ENCODE measurements at regions not wholly inside any gene's neighbourhood (a gene's known extent, or its start where the extent isn't known, plus 50 kb on each side); places are given as distances from the start of the nearest gene placed in this dataset.
A peak's percentile ranks its signal among the peaks of the same experiment; 100 is the strongest.

DNA sequence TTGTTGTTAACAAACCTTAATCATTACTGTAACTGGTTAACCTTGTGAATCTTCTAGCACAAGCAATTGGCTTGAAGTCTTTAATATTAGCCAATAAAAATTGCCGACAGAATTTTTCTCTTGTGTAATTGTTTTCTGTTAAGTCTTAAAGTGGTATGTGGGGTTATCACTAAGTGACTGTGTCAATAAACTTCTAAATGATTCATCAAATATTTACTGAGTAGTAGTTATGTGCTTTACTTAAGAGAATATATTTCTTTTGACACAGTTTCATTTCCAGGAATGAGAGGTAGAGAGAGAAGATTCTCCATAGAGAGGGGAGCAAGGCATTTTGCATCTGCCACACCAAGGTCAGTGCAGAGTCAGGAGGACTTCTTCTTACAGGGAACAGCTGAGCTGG is 2361.6 kb upstream of the AGA start:
- DNase-seq (ENCODE audit: low spot score): no peak

DNA sequence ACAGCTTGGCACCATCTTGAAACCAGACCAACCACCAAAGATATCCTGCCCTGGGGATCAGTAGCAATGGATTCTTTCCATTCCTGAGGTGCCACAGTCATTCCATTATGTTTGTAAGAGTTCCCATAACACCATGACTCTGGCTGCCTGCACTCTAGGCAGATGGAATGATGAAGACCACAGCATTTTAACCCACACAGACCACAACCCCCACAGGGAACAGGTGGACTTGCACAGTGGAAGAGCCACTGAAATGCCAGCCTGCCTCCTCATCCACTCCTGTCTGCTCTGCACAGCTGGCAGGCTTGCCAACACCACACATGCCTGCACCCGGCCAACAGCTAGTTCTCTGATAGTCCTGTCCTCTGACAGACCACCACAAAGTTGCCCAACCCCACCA is 2362.2 kb upstream of the AGA start:
- no peak for DNase-seq (ENCODE audit: low spot score)

DNA sequence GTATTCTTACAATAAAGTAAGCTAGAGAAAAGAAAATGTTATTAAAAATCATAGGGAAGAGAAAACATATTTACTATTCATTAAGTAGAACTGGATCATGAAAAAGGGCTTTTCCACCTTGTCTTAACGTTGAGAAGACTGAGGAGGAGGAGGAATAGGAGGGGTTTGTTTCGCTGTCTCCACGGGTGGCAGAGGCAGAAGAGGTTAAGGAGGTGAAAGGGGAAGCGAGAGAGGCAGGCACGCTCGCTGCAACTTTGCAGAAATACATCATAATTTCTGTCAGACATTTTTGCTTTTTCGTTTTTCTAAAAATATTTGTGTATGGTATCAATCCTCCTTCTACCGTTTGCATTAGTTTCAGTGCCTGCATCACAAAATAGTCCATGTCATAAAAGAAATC is 2375.1 kb upstream of the AGA start:
- DNase-seq (ENCODE audit: low spot score): no peak

DNA sequence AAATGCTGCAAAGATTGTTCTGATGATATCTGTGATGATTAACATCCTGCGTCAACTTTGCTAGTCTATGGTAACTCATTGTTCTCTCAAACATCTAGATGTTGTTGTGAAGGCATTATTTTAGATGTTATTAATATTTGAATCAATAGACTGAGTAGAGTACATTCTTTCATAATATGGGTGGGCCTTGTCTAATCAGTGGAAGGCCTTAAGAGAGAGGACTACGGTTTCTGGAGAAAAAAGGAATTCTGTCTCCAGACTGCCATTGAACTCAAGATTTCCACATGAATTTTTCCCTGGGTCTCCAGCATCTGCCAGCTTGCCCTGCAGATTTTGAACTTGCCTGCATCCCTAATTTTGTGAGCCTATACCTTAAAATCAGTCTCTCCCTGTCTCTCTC is 2381.1 kb upstream of the AGA start:
- DNase-seq (ENCODE audit: low spot score): no peak

DNA sequence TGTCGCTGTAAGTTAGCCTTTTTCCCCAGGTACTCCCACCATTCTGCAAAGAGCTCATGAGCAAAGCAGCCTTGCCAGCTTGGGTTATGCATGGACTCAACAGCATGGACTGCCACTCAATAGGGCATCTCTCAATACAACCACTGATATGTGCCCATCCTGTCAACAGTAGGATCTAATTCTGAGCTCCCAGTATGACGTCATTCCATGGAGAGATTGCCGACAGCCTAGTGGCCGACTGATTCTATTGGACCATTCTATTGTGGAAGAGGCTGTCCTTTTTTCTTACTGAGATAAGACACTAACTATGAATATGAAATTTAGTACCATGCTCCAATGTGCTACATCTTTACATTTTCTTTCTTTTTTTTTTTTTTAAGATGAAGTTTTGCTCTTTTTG is 2389.0 kb upstream of the AGA start:
- no peak for DNase-seq (ENCODE audit: low spot score)

DNA sequence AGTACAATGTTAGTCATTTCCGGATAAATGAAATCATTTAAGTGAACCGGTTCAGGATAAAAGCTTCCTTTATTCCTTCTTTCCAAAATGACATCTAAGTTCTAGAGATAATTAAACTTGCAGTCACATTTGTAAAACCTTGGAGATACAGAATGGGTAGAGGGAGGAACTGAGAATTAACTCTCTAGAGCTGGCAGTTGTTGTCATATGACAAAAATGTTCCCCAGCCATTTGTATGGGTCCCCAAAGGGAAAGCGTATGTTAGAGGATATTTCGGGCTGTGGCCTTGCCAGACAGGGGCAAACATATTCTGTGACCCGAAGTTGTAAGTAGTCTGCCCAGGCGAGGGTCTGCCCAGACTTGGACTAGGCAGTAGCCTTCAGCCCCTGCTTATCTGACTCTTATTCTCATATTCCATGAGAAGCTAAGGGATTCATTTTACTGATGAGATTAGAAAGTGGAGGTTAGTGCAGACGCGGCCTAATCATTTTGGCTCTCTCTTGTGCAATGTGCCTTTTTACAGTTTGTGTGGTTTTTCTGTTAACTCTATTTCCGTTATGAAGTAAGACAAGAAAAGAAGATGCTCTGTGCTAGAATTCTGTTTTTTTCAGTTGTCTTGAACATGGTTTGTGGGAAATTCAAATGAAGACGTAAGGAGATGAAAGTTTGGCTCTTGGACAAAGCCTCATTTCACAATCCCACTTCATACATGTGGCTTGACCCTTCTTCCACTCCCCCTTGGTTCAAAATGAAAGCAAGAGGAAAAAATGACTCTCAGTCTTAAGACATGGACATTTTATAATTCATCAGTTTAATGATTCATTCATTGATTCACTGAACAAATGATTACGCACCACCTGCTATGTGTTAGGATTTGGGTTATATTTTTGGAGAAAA is 2394.2 kb upstream of the AGA start:
- no peak for DNase-seq (ENCODE audit: low spot score)

DNA sequence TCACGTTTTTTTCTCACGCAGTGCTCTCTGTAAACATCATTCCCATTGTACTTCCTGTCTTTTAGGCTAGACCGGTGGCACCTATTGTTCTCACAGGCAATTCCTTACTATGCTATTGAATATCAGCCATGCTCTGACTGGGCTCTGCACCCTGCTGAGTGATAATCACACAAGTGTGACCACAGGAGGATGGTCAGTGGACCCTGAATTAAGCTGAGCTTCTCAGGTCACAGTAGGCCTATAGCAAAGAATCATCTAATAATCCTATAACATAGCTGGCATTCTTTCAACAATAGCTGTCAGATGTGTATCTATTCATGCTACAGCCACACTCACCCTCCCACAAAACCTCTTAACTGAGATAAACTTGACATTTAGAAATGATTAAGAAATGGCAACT is 2399.8 kb upstream of the TENM3 start:
- DNase-seq (ENCODE audit: low spot score): no peak

DNA sequence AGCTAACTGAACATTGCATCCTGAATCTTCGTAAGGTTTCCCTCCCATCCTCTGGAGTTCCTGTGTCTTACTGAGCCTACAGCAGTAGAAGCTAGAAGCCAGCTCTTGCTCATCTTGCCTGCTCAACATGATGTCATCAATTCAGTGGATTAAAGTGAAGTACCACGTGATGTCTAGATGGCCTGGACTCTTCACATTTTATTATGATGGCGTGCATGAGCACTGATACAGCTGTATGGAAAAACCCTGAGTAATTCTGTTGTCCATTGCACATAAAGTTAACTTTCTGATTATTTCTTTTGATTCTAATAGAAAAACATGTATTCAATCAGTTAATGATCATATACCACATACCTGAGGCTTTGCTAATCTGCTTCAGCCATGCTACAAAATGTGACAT is 2387.7 kb upstream of the TENM3 start:
- no peak for DNase-seq (ENCODE audit: low spot score)

DNA sequence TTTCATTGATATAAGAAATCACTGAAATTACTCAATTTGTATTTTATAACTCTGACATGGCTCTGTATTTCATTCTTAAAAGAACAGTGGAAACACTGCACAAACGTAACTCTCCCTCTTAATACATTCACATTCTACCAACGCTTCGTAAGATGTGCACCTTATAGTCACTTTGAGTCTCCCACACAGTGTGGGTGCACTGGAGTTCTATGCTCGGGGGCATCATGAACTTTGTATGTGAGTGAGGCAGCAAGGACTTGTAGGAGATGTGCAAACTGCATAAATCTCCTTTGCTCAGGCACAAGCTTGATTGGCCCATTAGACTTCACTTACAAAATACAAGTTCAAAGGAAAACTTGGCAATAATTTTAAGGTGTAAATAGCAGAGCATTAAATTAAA is 2385.0 kb upstream of the TENM3 start:
- no peak for DNase-seq (ENCODE audit: low spot score)

DNA sequence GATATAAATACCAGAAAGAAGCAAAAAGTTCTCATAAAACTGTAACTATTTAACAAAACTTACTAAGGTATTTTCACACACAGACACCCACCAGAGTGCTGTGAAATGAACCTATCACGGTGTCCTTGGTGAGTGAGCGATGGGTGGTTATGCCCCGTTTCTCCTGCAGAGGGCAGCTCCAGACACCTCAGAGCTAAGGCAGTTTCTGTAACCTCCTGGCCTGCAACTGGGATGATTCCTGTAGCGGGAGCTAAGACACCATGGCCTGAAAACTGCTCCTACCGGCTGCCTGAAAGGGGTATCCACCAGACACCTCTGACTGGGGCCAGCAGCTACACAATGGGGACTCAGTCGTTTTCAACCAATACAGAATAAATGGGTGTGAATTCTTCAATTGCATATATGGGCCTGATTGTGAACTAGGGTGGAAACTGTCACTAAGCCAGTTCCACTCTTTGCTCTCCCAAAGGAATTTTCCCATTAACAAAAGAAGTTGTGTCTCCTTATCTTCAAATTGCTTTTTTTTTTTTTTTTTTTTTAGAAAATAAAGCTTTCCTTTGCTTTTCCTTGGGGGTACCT is 2375.8 kb upstream of the TENM3 start:
- DNase-seq (ENCODE audit: low spot score): peak; percentile 16

DNA sequence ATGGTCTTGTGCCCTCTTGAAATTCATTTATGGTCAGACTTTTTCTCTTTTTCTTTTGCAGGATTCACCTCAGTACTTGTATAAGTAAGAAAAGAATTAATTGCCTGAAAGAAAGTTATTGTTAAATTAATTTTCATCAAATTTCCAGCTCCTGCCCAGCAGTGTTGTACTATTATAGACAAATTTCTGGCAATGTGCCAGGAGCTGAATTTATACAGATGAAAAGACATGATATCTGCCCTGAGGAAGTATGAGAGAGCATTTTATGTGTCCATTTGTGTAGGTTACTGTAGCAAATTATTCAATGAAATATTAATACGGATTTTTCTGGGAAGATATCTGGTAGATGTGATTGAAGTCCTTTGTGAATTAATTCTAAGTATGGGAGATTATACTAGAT is 2371.5 kb upstream of the TENM3 start:
- DNase-seq (ENCODE audit: low spot score): no peak

DNA sequence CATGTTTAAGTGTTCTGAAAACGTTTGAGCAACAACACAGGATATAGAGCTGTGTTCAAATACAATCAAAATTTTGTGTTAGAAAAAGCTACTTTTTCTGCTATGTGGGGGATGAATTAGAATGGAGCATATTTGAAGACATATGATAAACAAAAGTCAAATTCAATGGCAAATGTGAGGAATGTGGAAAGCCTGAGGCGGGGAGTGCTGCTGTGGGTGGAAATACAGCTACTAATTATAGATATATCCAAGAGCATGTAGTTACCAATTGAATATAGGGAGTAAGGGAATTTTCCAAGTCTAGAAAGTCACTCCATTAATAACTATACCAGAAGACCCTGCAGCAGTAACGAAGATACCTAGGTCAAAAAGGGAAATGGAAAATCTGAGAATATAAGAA is 2370.4 kb upstream of the TENM3 start:
- DNase-seq (ENCODE audit: low spot score): no peak

DNA sequence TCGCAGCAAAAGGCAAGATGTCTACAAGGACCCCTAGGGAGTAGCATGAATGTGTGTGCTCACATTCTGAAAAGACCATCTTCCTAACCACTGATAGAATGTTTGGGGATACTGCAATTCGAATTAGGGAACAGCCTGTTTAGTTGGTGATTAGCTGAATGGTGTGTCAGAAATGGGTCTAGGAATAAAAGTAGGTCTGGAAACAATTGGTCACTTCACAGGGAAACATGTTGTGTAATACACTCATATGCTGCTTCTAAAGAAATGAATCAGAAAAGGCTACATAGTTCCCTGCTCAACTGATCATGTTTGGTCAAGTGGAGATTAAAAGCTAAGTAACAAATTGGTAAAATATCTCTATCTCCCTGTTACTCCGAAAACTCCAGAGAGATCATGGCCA is 2362.4 kb upstream of the TENM3 start:
- no peak for DNase-seq (ENCODE audit: low spot score)

DNA sequence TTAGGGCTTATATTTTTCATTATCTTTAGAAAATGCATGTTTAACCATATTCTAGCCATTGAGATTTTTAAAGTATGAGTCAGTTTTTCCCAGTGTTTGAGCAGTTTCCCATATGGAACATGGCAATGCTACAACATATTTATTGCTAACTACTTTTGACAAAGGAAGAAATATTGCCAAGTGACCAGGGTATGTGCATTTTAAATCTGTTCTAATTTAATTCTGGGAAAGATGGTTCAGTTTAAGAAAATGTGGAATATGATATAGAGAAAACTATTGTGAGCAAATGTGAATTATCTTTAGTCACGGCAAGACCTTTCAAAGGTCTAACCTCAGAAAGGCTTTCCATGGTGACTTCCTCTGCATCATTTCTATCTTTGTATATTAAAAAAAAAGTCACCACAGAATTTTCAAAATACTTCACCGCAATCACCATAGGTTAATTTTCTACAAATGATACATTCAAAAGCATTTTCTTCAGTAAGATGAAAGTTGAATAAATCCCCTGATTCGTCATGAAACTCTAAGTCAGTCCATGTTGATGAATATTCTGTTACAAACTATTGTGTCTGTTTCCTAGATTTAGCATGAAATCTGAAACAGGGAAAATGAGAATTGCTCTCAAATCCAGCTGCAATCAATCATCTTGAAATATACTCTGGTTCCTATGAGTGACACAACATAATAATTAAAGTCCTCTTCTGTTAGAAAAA is 2349.0 kb upstream of the TENM3 start:
- no peak for DNase-seq (ENCODE audit: low spot score)

DNA sequence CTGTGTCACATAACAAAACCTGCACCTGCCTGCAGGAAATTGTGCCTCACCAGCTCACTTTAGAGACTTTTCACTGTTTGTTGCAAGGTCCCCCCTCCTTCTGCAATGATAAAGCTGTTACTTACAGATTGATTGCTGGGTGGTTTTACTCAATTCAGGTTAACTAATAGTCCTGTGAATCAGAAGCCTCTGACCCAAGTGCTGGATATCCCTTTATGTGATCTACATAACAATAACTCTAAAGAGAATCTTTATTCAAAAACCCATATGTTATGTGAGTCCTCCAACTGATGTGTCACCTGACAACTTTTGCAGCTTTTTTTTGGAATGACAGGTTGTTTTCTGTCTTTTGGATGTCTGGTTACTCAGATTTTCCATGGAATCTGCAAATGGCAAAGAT is 2323.6 kb upstream of the TENM3 start:
- no peak for DNase-seq (ENCODE audit: low spot score)

DNA sequence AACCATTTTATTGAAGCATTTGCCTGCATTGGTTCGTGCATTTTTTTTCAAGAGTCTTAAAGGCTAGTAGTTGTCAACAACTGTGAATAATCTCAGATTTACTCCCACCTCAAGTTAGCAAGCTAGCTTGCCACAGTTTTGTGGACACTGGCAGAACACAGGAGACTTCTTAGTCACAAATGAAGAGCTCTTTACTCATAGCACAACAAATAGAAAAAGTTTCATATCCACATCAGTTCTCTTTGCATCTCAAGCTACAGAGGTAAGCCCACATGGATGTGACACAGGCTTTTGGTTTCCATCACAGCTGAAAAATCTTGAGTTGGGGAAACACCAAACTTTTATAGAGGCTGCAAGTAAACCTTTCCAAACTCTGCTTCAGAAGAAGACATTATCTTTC is 2315.7 kb upstream of the TENM3 start:
- no peak for DNase-seq (ENCODE audit: low spot score)

DNA sequence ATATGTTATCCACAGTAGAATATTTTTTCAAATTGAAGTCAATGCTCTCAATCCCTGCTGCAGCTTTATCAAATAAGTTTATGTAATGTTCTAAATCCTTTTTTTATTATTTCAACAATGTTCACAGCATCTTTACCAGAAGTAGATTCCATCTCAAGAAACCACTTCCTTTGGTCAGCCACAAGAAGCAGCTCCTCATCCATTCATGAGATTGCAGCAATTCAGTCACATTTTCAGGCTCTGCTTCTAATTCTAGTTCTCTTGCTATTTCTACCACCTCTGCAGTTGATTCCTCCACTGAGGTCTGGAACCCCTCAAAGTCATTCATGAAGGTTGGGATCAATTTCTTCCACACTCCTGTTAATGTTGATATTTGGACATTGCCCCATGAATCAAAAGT is 2301.3 kb upstream of the TENM3 start:
- no peak for DNase-seq (ENCODE audit: low spot score)

DNA sequence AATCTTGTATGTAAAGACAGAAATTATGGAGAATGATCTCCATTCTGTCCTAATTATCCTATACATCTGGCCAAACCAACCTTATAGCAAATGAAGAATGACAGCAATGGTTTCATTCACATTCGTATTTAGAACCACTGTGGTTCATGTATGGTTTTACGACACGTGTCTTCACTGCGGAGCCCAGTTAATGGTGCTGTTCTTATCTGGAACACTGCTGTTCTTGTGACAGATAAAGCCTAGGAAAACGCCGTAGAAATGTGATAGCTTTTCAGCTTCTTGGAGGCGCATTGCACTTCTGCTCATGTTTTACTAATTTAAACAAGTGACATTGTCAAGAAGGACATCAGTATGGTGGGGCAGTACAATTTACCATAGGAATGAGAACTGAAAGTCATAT is 2266.4 kb upstream of the TENM3 start:
- DNase-seq (ENCODE audit: low spot score): no peak

DNA sequence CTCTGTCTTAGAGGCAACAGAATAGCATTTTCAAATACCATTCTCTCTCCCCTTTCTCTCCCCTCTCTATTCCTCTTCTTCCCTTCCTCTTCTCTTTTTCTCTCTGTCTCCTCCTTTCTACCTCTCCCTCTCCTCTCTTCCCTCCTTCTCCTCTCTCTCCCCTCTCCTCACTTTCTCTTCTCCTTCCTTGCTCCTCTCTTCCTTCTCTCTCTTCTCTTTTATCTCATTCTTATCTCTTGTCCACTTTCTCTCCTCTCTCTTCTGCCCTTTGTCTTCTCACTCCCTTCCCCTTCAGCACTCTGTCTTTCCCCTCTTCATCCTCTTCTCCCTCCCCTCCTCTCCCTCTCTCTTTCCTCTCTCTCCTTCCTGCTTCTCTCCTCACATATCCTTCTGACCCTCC is 2265.8 kb upstream of the TENM3 start:
- no peak for DNase-seq (ENCODE audit: low spot score)

DNA sequence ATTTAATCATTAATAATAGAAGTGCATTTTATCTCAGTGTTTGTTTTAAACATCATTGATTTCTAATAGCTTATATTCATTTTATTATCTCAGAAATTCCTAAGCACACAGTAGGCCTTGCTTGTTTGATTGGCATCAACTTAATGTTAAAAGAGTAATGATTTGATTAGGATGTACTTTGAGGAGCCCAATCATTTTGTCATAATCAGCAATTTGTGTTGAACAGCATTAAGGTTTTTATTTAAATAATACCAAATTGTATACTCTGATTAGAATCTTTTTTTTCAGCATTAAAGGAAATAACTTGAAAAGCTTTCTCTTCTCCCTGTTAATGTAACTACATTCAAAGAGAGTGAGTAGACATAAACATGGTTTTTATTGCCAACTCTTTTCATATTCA is 2262.0 kb upstream of the TENM3 start:
- no peak for DNase-seq (ENCODE audit: low spot score)

DNA sequence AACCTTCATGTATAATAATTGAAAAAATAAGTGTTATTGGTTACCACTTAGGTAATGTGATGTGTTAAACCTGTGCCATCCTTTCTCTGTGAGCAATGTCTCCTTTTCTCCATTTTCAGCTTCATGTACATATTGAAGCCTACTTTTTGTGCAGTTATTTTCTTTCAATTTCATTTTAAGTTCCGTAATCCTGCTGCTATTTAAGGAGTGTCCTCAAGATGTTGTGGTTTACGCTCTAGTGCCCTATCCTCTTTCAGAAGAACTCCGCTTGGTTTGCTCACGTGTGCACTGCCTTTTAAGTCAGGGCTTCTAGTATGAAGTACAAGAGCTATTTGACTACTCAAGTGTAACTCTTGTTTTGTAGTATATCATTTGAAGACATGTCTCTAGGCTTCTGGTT is 2253.2 kb upstream of the TENM3 start:
- DNase-seq (ENCODE audit: low spot score): no peak

DNA sequence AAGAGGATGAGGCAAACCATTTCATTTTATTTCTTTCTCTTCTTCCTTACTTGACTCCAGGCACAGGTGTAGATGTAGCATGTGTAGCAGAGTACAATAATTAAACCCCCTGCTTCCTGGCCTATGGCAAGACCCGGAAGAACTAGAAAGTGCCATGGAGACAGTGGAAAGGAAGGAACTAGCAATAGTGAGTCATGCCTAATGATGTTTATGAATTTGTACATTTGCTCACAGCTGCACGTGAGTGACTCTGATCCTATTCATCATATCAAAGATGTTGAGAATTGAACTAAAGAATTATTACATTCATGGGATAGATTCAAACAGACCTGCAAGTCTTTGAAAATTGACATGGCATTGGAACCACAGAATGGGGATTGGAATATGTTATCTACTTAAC is 2233.9 kb upstream of the TENM3 start:
- DNase-seq (ENCODE audit: low spot score): no peak

DNA sequence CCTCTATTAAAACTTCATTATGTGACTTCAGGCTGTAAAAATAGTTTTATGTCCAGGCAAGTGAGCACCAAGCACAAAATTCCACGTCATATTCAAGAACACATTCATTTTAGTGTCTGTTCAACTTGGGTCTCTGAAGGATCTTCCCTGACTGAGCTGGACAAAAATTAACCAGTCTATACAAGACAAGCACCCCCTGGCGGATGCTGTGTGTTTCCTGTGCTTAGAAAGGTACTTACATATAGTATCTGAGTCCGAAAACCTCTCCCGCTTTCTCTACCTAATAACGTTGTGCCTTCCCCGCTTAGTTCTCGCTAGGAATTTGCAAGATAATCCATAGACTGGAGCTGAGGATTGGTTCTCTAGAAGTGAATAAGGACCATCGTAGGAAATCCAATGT is 2214.5 kb upstream of the TENM3 start:
- no peak for DNase-seq (ENCODE audit: low spot score)
